ENCODE measurements at regions not wholly inside any gene's neighbourhood (a gene's known extent, or its start where the extent isn't known, plus 50 kb on each side); places are given as distances from the start of the nearest gene placed in this dataset.

- H2AFZ ChIP-seq (ENCODE audit: low read depth, low read length, poor library complexity, severe bottlenecking), result no peak overlapping the region
- CTCF ChIA-PET, result no interaction called here
Measured at GRCh38 chr12:72173974-72174373, 98.2 kb upstream of the TRHDE start.

More at GRCh38 chr12:72173974-72174373, 98.2 kb upstream of the TRHDE start:
- H3K27ac ChIP-seq (ENCODE audit: low read depth, low read length), result no peak overlapping the region
- no peak overlapping the region for H3K9ac ChIP-seq (ENCODE audit: low read length)
- DNase-seq (ENCODE audit: low read depth, low spot score) (no peak), ATAC-seq (no peak)
- H3K4me3 ChIP-seq (replicated peaks in 1 of 2; ENCODE audit: low read depth in 1 of 2, low read length in 2 of 2), result no peak overlapping the region
- RAD21 ChIA-PET (ENCODE audit: low non-redundant PET in 1 of 2, low total read pairs in 2 of 2, uncharacterized antibody in 2 of 2, unreplicated experiment in 2 of 2), result no interaction called here
- H3K4me1 ChIP-seq (ENCODE audit: control insufficient read depth in 1 of 2, insufficient read depth in 2 of 2, low read length in 2 of 2), result no peaks in the 10 kb centered on the region
- intact Hi-C loops (cut with micrococcal nuclease), result no loop called here
- no peaks in the 10 kb centered on the region for H3K9me3 ChIP-seq (ENCODE audit: control insufficient read depth in 1 of 2, insufficient read depth in 1 of 2, low read depth in 1 of 2, low read length in 2 of 2)
- POLR2A ChIA-PET, result no interaction called here
- no peaks in the 10 kb centered on the region for H3K36me3 ChIP-seq (ENCODE audit: control insufficient read depth in 1 of 2, insufficient read depth in 2 of 2, low read length in 2 of 2)
- no peaks in the 10 kb centered on the region for H3K79me2 ChIP-seq (ENCODE audit: insufficient read depth, low read length)
- H4K20me1 ChIP-seq (ENCODE audit: insufficient read depth), result no peaks in the 10 kb centered on the region
- no peak overlapping the region for H3K4me2 ChIP-seq (ENCODE audit: low read length)
- BruUV-seq (replicated peaks), result no TSS peak
- TF ChIP-seq SRF (IDR thresholded peaks at IDR 0.05; ENCODE audit: low read depth) (no peak), ELF1 (IDR thresholded peaks at IDR 0.05; ENCODE audit: borderline replicate concordance, low read depth) (no peak), SP1 (IDR thresholded peaks at IDR 0.05; ENCODE audit: low read depth) (no peak), REST (IDR thresholded peaks at IDR 0.05; ENCODE audit: low read depth) (no peak), POLR2AphosphoS5 (IDR thresholded peaks at IDR 0.05; ENCODE audit: low read depth, low read length) (no peak), JUND (IDR thresholded peaks at IDR 0.05) (no peak), SIN3A (IDR thresholded peaks at IDR 0.05; ENCODE audit: low read depth) (no peak), ATF3 (IDR thresholded peaks at IDR 0.05) (no peak), POLR2A (IDR thresholded peaks at IDR 0.05; ENCODE audit: borderline replicate concordance, extremely low read depth, insufficient read depth, insufficient read length) (no peak), YY1 (IDR thresholded peaks at IDR 0.05; ENCODE audit: extremely low read depth, insufficient replicate concordance, low read depth, low read length) (no peak), EZH2 (IDR thresholded peaks at IDR 0.05) (no peak), ZBTB33 (IDR thresholded peaks at IDR 0.05; ENCODE audit: extremely low read depth, insufficient replicate concordance, low read length) (no peak), FOSL1 (IDR thresholded peaks at IDR 0.05; ENCODE audit: low read depth) (no peak), TCF7L2 (IDR thresholded peaks at IDR 0.05; ENCODE audit: borderline replicate concordance, extremely low read depth, insufficient read depth, insufficient read length) (no peak), EGR1 (IDR thresholded peaks at IDR 0.05; ENCODE audit: low read depth) (no peak), RAD21 (IDR thresholded peaks at IDR 0.05; ENCODE audit: low read depth) (no peak), ZFX (IDR thresholded peaks at IDR 0.05) (no peak), CTCF (IDR thresholded peaks at IDR 0.05 in 2 of 3, conservative IDR thresholded peaks at IDR 0.05 in 1 of 3; ENCODE audit: borderline replicate concordance in 1 of 3, insufficient read depth in 1 of 3, low read depth in 2 of 3, low read length in 2 of 3) (no peak), ZNF274 (IDR thresholded peaks at IDR 0.05; ENCODE audit: low read depth, low read length) (no peak)
- H3K9me2 ChIP-seq (ENCODE audit: insufficient read depth), result 0 out of 2 replicates have a peak, but pooled peaks cover under 1% of the 10 kb centered on the region
- no peaks in the 10 kb centered on the region for H3K27me3 ChIP-seq (ENCODE audit: insufficient read depth, low read length)

All from HCT116 (cell line).